AG10803 (cell line): ENCODE measurements at regions not wholly inside any gene's neighbourhood (a gene's known extent, or its start where the extent isn't known, plus 50 kb on each side); places are given as distances from the start of the nearest gene placed in this dataset.
"Not testable (repeated sequence)": the region's sequence is repeated elsewhere in the genome, so short reads cannot be mapped to it uniquely, and the experiment has no call there.

Source experiments
- DNase-seq: peaks from one replicate; pipeline ENCODE4 v3.0.0; 2010; ENCODE audit warnings: low read depth
- H3K4me3 ChIP-seq: 2 replicates; pipeline ENCODE4 v1.5.1; 2011; ENCODE audit warnings: mild to moderate bottlenecking, low read length, control low read depth
- CTCF ChIP-seq: conservative IDR thresholded peaks from 2 replicates; pipeline ENCODE4 v1.5.1; 2011; ENCODE audit warnings: mild to moderate bottlenecking, low read length, control low read depth, inconsistent platforms

GRCh38 chr20:58037631-58038030, 190.8 kb downstream of the ANKRD60 start:
- TF ChIP-seq CTCF = no peak
- DNase-seq = no peak
- no peak overlapping the region for H3K4me3 ChIP-seq

GRCh38 chr20:58033026-58033536, 195.4 kb downstream of the ANKRD60 start:
- no peak overlapping the region for H3K4me3 ChIP-seq
- no peak for TF ChIP-seq CTCF
- DNase-seq = no peak

GRCh38 chr20:58032599-58032998, 195.9 kb downstream of the ANKRD60 start:
- DNase-seq = no peak
- TF ChIP-seq CTCF = no peak
- H3K4me3 ChIP-seq = no peak overlapping the region

GRCh38 chr20:58031350-58031749, 197.1 kb downstream of the ANKRD60 start:
- DNase-seq, H3K4me3 ChIP-seq: not testable (repeated sequence)

- H3K4me3 ChIP-seq = no peak overlapping the region
- no peak for DNase-seq
- no peak for TF ChIP-seq CTCF
Observed at GRCh38 chr20:58028123-58028522, 200.3 kb downstream of the ANKRD60 start.

GRCh38 chr20:58026361-58026760, 202.1 kb downstream of the ANKRD60 start:
- no peak for DNase-seq
- H3K4me3 ChIP-seq = no peak overlapping the region
- no peak for TF ChIP-seq CTCF

GRCh38 chr20:58025233-58025632, 203.2 kb downstream of the ANKRD60 start:
- no peak overlapping the region for H3K4me3 ChIP-seq
- no peak for DNase-seq
- no peak for TF ChIP-seq CTCF

GRCh38 chr20:58024241-58024721, 204.2 kb downstream of the ANKRD60 start:
- no peak overlapping the region for H3K4me3 ChIP-seq
- TF ChIP-seq CTCF = no peak
- no peak for DNase-seq
